Fibroblast of skin of left quadriceps (primary cell): ENCODE measurements at regions not wholly inside any gene's neighbourhood (a gene's known extent, or its start where the extent isn't known, plus 50 kb on each side); places are given as distances from the start of the nearest gene placed in this dataset.

Source experiments
- DNase-seq, 2 experiments: peaks; one replicate each; pipeline ENCODE4 v3.0.0-alpha.2; 2013; ENCODE audit warnings: low read depth in 2 of 2

GRCh38 chr4:35511851-35512250 lies 732.5 kb downstream of the ARAP2 start:
- no peak for DNase-seq

GRCh38 chr4:35516102-35516501 lies 728.2 kb downstream of the ARAP2 start:
- no peak for DNase-seq

- no peak for DNase-seq
These were observed 724.3 kb downstream of the ARAP2 start for GRCh38 chr4:35520059-35520458.

- DNase-seq, result no peak
These were observed 722.6 kb downstream of the ARAP2 start for GRCh38 chr4:35521682-35522081.

GRCh38 chr4:35525192-35525978 lies 718.9 kb downstream of the ARAP2 start:
- DNase-seq, result no peak

GRCh38 chr4:35526456-35526855 lies 717.9 kb downstream of the ARAP2 start:
- DNase-seq, result no peak

- no peak for DNase-seq
These were observed 709.4 kb downstream of the ARAP2 start for GRCh38 chr4:35534962-35535361.

GRCh38 chr4:35538807-35539206 lies 705.5 kb downstream of the ARAP2 start:
- DNase-seq, result no peak

- no peak for DNase-seq
These were observed 704.8 kb downstream of the ARAP2 start for GRCh38 chr4:35539404-35540055.

- DNase-seq, result no peak
These were observed 703.0 kb downstream of the ARAP2 start for GRCh38 chr4:35541146-35541887.

GRCh38 chr4:35541888-35542213 lies 702.5 kb downstream of the ARAP2 start:
- no peak for DNase-seq

GRCh38 chr4:35548921-35549320 lies 695.4 kb downstream of the ARAP2 start:
- DNase-seq, result no peak

GRCh38 chr4:35556387-35556786 lies 687.9 kb downstream of the ARAP2 start:
- no peak for DNase-seq

GRCh38 chr4:35559559-35560365 lies 684.6 kb downstream of the ARAP2 start:
- DNase-seq, result no peak

- DNase-seq, result no peak
These were observed 681.5 kb downstream of the ARAP2 start for GRCh38 chr4:35562861-35563260.

GRCh38 chr4:35565640-35566039 lies 678.7 kb downstream of the ARAP2 start:
- DNase-seq, result no peak

GRCh38 chr4:35591035-35591434 lies 653.3 kb downstream of the ARAP2 start:
- DNase-seq, result no peak

GRCh38 chr4:35604252-35604651 lies 640.1 kb downstream of the ARAP2 start:
- no peak for DNase-seq

GRCh38 chr4:35604724-35605123 lies 639.6 kb downstream of the ARAP2 start:
- no peak for DNase-seq

- DNase-seq, result no peak
These were observed 636.1 kb downstream of the ARAP2 start for GRCh38 chr4:35608205-35608604.

GRCh38 chr4:35614120-35614519 lies 630.2 kb downstream of the ARAP2 start:
- DNase-seq, result no peak

- DNase-seq, result no peak
These were observed 604.4 kb downstream of the ARAP2 start for GRCh38 chr4:35639929-35640328.
